ENCODE measurements at regions not wholly inside any gene's neighbourhood (a gene's known extent, or its start where the extent isn't known, plus 50 kb on each side); places are given as distances from the start of the nearest gene placed in this dataset.

- TF ChIP-seq, protein P1, sequence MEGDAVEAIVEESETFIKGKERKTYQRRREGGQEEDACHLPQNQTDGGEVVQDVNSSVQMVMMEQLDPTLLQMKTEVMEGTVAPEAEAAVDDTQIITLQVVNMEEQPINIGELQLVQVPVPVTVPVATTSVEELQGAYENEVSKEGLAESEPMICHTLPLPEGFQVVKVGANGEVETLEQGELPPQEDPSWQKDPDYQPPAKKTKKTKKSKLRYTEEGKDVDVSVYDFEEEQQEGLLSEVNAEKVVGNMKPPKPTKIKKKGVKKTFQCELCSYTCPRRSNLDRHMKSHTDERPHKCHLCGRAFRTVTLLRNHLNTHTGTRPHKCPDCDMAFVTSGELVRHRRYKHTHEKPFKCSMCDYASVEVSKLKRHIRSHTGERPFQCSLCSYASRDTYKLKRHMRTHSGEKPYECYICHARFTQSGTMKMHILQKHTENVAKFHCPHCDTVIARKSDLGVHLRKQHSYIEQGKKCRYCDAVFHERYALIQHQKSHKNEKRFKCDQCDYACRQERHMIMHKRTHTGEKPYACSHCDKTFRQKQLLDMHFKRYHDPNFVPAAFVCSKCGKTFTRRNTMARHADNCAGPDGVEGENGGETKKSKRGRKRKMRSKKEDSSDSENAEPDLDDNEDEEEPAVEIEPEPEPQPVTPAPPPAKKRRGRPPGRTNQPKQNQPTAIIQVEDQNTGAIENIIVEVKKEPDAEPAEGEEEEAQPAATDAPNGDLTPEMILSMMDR (IDR thresholded peaks at IDR 0.05; ENCODE audit: low read depth, low read length) = no peak
- no peak for TF ChIP-seq EZH2phosphoT487 (IDR thresholded peaks at IDR 0.05; ENCODE audit: low read depth)
These were observed 1540.5 kb downstream of the C4orf33 start for GRCh38 chr4:130636486-130636885.

Data from OCI-LY3 (cell line).